Transverse colon (tissue), 4 donors: ENCODE measurements at regions not wholly inside any gene's neighbourhood (a gene's known extent, or its start where the extent isn't known, plus 50 kb on each side); places are given as distances from the start of the nearest gene placed in this dataset.
A peak's percentile ranks its signal among the peaks of the same experiment; 100 is the strongest.

ENCODE experiments used
- DNase-seq: peaks from one replicate; pipeline ENCODE4 v3.0.0-alpha.2; 2019
- H3K27ac ChIP-seq, 4 donors: fragments of 200-600 bp; sonication (generic); 2 replicates each; pipeline ENCODE4 v1.5.1; 2016 to 2018; ENCODE audit warnings: inconsistent platforms in 4 of 4
- H3K27me3 ChIP-seq: fragments of 200-600 bp; sonication (generic); 2 replicates; pipeline ENCODE4 v1.5.1; 2017; ENCODE audit warnings: inconsistent platforms
- H3K36me3 ChIP-seq, 4 donors: fragments of 200-600 bp; sonication (generic); 2 replicates each; pipeline ENCODE4 v1.5.1; 2017 to 2019; ENCODE audit warnings: inconsistent platforms in 4 of 4
- H3K4me1 ChIP-seq, 4 donors: fragments of 200-600 bp; sonication (generic); 2 replicates each; pipeline ENCODE4 v1.5.1; 2017 to 2020; ENCODE audit warnings: inconsistent platforms in 4 of 4
- H3K4me3 ChIP-seq, 4 donors: fragments of 200-600 bp; sonication (generic); 1 replicate in 1 of 4; 2 replicates in 3 of 4; pipeline versions ENCODE4 v1.5.1 to v1.6.1; 2017 to 2019; ENCODE audit warnings: inconsistent platforms in 4 of 4
- H3K9me3 ChIP-seq, 2 donors: fragments of 200-600 bp; sonication (generic); 2 replicates each; pipeline ENCODE4 v1.5.1; 2017 to 2019; ENCODE audit warnings: inconsistent platforms in 2 of 2
- CTCF ChIP-seq, 5 experiments: fragments of 200-600 bp in 3 of 5; fragments of 450-650 bp in 2 of 5; sonication (generic) in 3 of 5; IDR thresholded peaks; 1 replicate in 2 of 5; 2 replicates in 3 of 5; pipeline ENCODE4 v1.5.1; 2016 to 2017; ENCODE audit warnings: antibody characterized with exemption in 5 of 5, inconsistent platforms in 3 of 5, mild to moderate bottlenecking in 2 of 5, moderate library complexity in 1 of 5
- EP300 ChIP-seq: sonication (generic); formaldehyde crosslinking; IDR thresholded peaks from one replicate; pipeline ENCODE4 v1.6.1; 2017; ENCODE audit warnings: antibody characterized with exemption, low read depth
- POLR2A ChIP-seq: fragments of 450-650 bp; IDR thresholded peaks from one replicate; pipeline ENCODE4 v1.6.1; 2016; ENCODE audit warnings: antibody characterized with exemption, mild to moderate bottlenecking, moderate library complexity
- POLR2AphosphoS5 ChIP-seq, 3 donors: sonication (generic); formaldehyde crosslinking; IDR thresholded peaks; one replicate each; pipeline ENCODE4 v1.6.1; 2016; ENCODE audit warnings: antibody characterized with exemption in 3 of 3
- WGBS, 2 donors: methylation state at CpG; one replicate each; pipeline ENCODE4 v1.1.5; 2018; ENCODE audit warnings: low coverage in 1 of 2; 5-methylcytosine and 5-hydroxymethylcytosine counted together
- in situ Hi-C, 4 donors: fragments of 200-750 bp; cut with MboI; loops; one replicate each; pipeline versions ENCODE4 v1.15.0 to v1.15.1; 2017; ENCODE audit warnings: low sequenced_read_pairs in 3 of 4, low pct_ligation_motif_present in 1 of 4, low pct_unique_long_range_greater_than_20kb in 1 of 4
- intact Hi-C: fragments of 100-400 bp; cut with DNase I; formaldehyde crosslinking; loops from one replicate; pipeline ENCODE4 v1.15.1; 2023; ENCODE audit warnings: low total_unique reads

- no peaks in the 10 kb centered on the region for H3K9me3 ChIP-seq
- no peak overlapping the region for H3K4me3 ChIP-seq
- intact Hi-C loops (no loop called here), in situ Hi-C loops (no loop called here)
- H3K27ac ChIP-seq = peak overlapping the region in 3 of 4 donors; percentile 35 to 49 (median 44)
- 70 to 71% methylated on average over 15 of the region's 15 CpGs for WGBS, 2 donors
- DNase-seq = peak; percentile 47
- no peaks in the 10 kb centered on the region for H3K27me3 ChIP-seq
- no peak for TF ChIP-seq POLR2A
- TF ChIP-seq CTCF (IDR thresholded peaks at IDR 0.05) = no peak
- peak; percentile 54 to 83 (median 62) for TF ChIP-seq POLR2AphosphoS5 (IDR thresholded peaks at IDR 0.05)
- H3K36me3 ChIP-seq = no peaks in the 10 kb centered on the region
- peaks cover 0 to 4% (median 1%) of the 10 kb centered on the region in 4 donors for H3K4me1 ChIP-seq
These were observed 100.3 kb downstream of the TTC32 start for GRCh38 chr2:19801367-19802080.

GRCh38 chr2:19800796-19801195 is 101.0 kb downstream of the TTC32 start:
- no peak for TF ChIP-seq CTCF (IDR thresholded peaks at IDR 0.05)
- TF ChIP-seq POLR2A = no peak
- TF ChIP-seq EP300 = no peak
- TF ChIP-seq POLR2AphosphoS5 (IDR thresholded peaks at IDR 0.05) = no peak
- Histone ChIP-seq H3K27me3 (no peaks in the 10 kb centered on the region), H3K27ac (peak overlapping the region in 1 of 4 donors; percentile 24), H3K9me3 (no peaks in the 10 kb centered on the region), H3K36me3 (no peaks in the 10 kb centered on the region), H3K4me3 (no peak overlapping the region), H3K4me1 (peaks cover 0 to 4% (median 1%) of the 10 kb centered on the region in 4 donors)
- DNase-seq = no peak
- WGBS, 2 donors = 85 to 90% methylated on average over 3 to 5 of the region's 5 CpGs
- in situ Hi-C loops (no loop called here), intact Hi-C loops (no loop called here)

GRCh38 chr2:19799881-19800780 is 101.7 kb downstream of the TTC32 start:
- intact Hi-C loops = no loop called here
- in situ Hi-C loops = no loop called here
- peaks cover 0 to 4% (median 1%) of the 10 kb centered on the region in 4 donors for H3K4me1 ChIP-seq
- H3K9me3 ChIP-seq = no peaks in the 10 kb centered on the region
- H3K36me3 ChIP-seq = no peaks in the 10 kb centered on the region
- WGBS, 2 donors = 59 to 80% methylated on average over 3 to 8 of the region's 8 CpGs
- H3K4me3 ChIP-seq = no peak overlapping the region
- no peaks in the 10 kb centered on the region for H3K27me3 ChIP-seq
- no peak overlapping the region for H3K27ac ChIP-seq
- TF ChIP-seq CTCF (IDR thresholded peaks at IDR 0.05) (no peak), POLR2AphosphoS5 (IDR thresholded peaks at IDR 0.05) (no peak), EP300 (no peak), POLR2A (no peak)
- no peak for DNase-seq

GRCh38 chr2:19797871-19798270 is 103.9 kb downstream of the TTC32 start:
- Histone ChIP-seq H3K36me3 (no peaks in the 10 kb centered on the region), H3K27ac (no peak overlapping the region), H3K27me3 (no peaks in the 10 kb centered on the region), H3K4me1 (peaks cover 0 to 4% (median 1%) of the 10 kb centered on the region in 4 donors), H3K4me3 (no peak overlapping the region), H3K9me3 (no peaks in the 10 kb centered on the region)
- TF ChIP-seq EP300 = no peak
- TF ChIP-seq POLR2A = no peak
- no peak for TF ChIP-seq CTCF (IDR thresholded peaks at IDR 0.05)
- no peak for TF ChIP-seq POLR2AphosphoS5 (IDR thresholded peaks at IDR 0.05)
- DNase-seq = no peak
- in situ Hi-C loops = no loop called here
- intact Hi-C loops = no loop called here
- WGBS, 2 donors = 72 to 92% methylated on average over 2 to 4 of the region's 4 CpGs
